ENCODE measurements at regions not wholly inside any gene's neighbourhood (a gene's known extent, or its start where the extent isn't known, plus 50 kb on each side); places are given as distances from the start of the nearest gene placed in this dataset.
A peak's percentile ranks its signal among the peaks of the same experiment; 100 is the strongest.

DNA sequence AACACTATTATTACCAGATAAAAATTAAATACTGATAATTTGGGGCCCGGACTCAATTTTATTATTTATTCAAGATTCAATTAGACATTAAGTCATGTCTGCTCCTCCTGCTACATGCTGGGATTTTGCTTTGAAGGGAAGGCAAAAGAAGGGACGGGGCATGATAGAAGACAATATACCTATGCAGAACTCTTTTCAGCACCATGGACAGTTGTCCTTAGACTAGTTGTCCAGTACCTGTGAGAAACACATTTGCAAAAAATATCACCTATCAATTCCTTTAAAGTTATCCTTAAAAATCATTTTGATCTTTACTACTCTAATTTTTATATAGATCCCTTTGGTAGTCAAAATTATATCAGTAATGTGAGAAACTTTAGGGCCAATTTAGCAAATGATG lies 100.2 kb upstream of the SULT1C3 start:
- peak; percentile 28 to 34 for DNase-seq (ENCODE audit: low read depth in 2 of 2)

DNA sequence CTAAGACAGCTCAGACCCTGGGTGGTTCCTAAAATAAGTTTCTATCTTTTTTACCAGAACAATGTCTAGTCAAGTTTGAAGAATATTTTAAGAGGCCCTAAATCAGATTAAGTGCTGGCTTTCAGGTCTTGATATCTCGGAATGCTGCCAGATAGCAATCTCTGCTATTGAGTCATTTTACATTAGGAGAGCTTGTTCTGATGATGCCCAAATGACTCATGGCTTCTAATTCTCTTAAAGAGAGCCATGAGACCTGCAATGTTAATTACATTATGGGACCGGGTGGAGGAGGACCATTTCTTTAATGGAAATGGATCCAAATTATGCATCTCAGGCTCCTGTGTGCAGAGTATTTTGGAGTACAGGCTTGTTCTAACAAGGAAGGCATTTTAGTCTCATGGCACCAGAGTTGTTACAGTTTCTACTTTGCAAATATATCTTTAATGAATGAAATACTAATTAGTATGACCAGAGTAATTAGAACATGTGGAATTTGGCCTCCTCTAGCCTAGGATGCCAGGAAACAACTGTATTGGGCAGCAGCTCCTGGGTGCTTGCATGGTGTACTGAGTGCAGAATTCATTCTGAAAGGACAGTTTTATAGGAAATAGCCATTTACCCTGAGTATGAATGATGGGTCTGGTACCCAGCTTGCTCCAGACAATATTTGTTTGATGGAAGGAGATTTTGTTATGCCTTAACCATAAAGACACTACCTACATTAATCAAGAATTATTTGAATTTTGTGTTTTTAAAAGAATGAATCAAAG lies 94.0 kb upstream of the SULT1C3 start:
- peak in 1 of 2 donors; percentile 7 for DNase-seq (ENCODE audit: low read depth in 2 of 2)

- DNase-seq (ENCODE audit: low read depth in 2 of 2) = no peak
Measured at GRCh38 chr2:108148555-108148954, 91.2 kb upstream of the SULT1C3 start.

DNA sequence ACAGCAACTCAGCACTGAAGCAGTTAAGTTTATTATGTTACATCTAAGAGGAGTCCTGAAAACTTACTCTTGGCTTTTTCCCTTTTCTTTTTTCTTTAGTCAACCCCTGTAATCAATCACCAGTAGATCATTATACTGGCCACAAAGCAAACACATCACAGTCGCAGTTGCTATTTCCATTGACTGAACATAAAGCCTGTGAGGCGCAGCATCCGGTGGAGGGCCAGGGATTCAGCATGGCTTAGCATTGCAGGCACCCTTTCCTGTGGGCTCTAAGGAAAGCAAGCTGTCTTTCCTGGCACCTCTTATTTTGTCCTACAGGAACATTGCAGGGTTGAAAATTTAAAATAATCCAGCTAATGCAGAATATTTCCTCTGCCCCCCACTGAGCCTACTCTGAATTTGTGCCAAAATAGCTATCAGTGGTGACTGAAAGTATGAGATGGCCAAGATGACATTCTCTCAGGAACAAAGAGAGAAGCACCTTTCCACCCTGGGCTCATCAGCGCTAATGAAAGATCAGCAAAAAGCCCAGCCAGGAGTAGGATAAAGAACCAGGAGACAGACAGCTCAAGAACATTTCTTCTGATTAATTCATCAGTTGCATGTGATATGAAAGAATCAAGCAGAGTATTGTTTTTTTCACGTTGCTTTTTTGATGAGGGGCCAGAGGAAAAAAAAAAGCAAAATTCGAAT lies 85.3 kb upstream of the SULT1C3 start:
- DNase-seq (ENCODE audit: low read depth in 2 of 2) = no peak

DNA sequence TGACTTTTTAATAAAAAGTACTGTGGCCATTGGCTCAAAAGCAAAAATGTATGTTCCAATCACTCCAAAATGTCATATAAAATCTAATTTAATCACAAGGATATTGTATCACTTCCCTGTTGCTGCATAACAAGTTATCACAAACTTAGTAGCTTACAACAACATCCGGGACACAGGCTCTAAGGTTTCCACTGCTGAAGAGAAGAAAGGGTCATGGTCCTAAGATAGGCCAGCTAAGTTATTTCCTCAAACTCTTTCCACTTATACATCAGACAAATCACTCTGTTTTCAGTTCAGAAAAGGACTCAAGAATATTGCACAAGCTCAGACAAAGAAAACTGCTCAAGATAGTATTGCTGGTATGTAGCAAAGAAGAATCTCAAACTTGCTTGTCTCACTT lies 78.5 kb upstream of the SULT1C3 start:
- DNase-seq (ENCODE audit: low read depth in 2 of 2) = no peak

GRCh38 chr2:108164318-108164717 lies 75.5 kb upstream of the SULT1C3 start:
- no peak for DNase-seq (ENCODE audit: low read depth in 2 of 2)

DNA sequence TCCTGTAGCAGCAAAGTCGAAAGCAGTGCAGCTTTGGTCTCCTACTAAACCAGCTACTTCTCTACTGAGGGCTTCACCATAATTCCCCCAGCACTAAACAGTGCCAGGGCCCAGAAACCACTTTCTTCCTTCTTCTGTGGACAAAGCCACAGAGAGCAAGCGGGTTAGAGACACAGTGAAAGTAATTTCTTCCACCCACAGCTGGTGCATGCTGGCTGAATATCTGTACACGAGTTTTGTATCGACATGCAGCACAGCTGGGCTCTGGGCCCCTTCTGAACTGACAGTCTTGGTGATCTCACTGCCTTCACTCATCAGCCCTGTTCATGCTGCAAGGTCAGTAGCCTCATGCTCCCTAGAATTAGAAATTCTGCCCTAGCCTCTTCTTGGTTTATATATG lies 74.0 kb upstream of the SULT1C3 start:
- DNase-seq (ENCODE audit: low read depth in 2 of 2) = no peak

- DNase-seq (ENCODE audit: low read depth in 2 of 2) = no peak
Measured at GRCh38 chr2:108167699-108168098, 72.1 kb upstream of the SULT1C3 start.

DNA sequence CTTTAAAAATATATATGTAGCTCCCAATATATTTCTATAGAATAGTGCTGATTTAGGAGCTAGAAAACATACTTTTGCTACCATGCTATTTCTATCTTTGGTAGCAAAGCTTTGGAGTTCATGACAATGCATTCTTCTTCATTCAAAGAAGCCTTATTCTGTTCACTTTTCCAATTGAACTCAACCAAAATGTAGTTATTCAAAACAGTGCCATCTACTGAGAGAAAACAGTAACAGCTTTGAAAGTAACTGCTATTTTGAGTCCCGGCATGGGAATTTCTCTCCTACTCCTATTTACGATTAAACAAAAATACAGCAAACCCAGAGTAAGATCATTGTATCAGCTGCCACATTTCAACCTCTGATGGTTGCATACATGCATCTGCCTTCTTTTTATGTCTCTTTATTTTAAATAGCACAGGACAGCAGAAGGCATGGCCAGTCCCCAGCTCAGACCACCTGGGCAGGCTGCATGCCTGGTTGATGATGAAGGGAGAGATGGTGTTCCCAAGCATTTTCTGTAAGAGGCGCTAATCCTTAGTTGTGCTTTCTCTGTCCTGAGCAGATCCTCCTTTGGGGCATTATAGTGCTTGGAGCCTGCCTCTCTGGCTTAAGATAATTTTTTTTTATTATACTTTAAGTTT lies 69.7 kb upstream of the SULT1C3 start:
- peak; percentile 5 to 27 for DNase-seq (ENCODE audit: low read depth in 2 of 2)

DNA sequence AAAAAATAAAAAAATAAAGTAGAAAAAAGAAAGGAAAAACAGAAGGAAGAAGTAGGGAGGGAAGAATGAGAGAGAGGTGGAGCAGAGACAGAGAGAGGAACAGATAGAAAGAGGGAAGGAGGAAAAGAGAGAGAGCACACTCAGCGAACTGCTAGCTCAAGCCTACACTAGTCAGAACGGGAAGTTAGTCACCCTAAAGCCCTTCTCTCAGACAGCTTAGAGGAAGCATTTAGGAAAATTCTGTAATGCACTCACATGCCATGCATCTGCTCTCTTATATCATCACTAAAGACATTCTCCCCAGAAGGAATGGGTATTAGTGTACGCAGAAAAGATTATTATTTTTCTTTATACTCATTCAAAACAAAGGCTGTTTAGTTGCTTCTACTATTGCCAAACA lies 68.1 kb upstream of the SULT1C3 start:
- DNase-seq (ENCODE audit: low read depth in 2 of 2) = peak in 1 of 2 donors; percentile 2

DNA sequence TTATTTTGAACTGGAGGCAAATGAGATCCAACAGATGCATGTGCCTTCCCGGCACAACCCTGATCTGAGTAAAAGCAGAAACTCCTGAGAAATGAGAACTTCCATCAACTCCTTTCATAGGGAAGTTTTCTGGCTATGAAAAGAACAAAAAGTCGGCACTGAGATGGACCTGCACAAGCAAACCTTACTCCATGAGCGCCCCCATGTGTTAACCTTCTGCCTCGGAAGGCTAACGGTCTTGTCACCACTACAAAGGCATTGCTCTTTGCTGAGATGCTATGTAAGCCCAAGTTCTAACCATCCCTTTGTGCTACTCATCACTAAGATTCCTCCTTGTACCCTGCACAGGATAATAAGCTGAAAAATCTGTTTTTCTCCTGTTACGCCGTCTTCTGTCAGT lies 57.3 kb upstream of the SULT1C3 start:
- peak in 1 of 2 donors; percentile 16 for DNase-seq (ENCODE audit: low read depth in 2 of 2)

GRCh38 chr2:108184419-108184818 lies 55.3 kb upstream of the SULT1C3 start:
- DNase-seq (ENCODE audit: low read depth in 2 of 2) = peak; percentile 32 to 37

DNA sequence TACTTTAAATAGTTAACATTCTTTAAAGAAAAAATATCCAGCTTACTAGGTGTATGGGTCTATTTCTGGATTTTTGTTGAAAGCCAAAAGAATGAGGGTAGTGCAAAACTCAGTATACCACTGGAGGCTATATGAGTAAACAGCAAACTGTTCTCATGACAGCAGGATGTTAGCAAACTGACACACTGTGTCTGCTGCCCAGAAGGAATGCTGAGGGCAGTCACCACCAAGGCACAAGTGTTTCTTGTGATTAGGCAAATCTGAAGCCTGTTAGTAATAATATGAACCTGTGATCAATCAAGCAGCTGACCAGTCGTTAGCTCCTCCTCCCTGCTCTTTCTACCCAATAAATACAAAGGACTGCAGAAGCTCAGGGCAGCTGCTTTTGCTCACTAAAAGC lies 50.5 kb upstream of the SULT1C3 start:
- DNase-seq (ENCODE audit: low read depth in 2 of 2) = no peak
